ENCODE measurements at regions not wholly inside any gene's neighbourhood (a gene's known extent, or its start where the extent isn't known, plus 50 kb on each side); places are given as distances from the start of the nearest gene placed in this dataset.

GRCh38 chr6:84280639-84281038, 53.2 kb upstream of the CEP162 start:
- Histone ChIP-seq H3K4me3 (no peak overlapping the region), H3K36me3 (no peaks in the 10 kb centered on the region), H3K9me3 (no peaks in the 10 kb centered on the region), H3K27ac (no peak overlapping the region), H3K27me3 (no peaks in the 10 kb centered on the region), H3K4me1 (no peaks in the 10 kb centered on the region)
- TF ChIP-seq POLR2AphosphoS5 (IDR thresholded peaks at IDR 0.05; ENCODE audit: insufficient read depth in 1 of 2, low read depth in 1 of 2) (no peak), POLR2A (IDR thresholded peaks at IDR 0.05) (no peak)
- intact Hi-C loops (cut with DNase I), result no loop called here
- DNase-seq (ENCODE audit: extremely low spot score in 2 of 2), result no peak

GRCh38 chr6:84280030-84280429, 52.6 kb upstream of the CEP162 start:
- Histone ChIP-seq H3K4me1 (no peaks in the 10 kb centered on the region), H3K36me3 (no peaks in the 10 kb centered on the region), H3K9me3 (no peaks in the 10 kb centered on the region), H3K27ac (no peak overlapping the region), H3K4me3 (no peak overlapping the region), H3K27me3 (no peaks in the 10 kb centered on the region)
- TF ChIP-seq CTCF (IDR thresholded peaks at IDR 0.05), result no peak
- no peak for TF ChIP-seq POLR2AphosphoS5 (IDR thresholded peaks at IDR 0.05; ENCODE audit: insufficient read depth in 1 of 2, low read depth in 1 of 2)
- TF ChIP-seq POLR2A (IDR thresholded peaks at IDR 0.05), result no peak
- DNase-seq (ENCODE audit: extremely low spot score in 2 of 2), result no peak
- intact Hi-C loops (cut with DNase I), result no loop called here

GRCh38 chr6:84278321-84278998, 51.0 kb upstream of the CEP162 start:
- no peak for DNase-seq (ENCODE audit: extremely low spot score in 2 of 2)
- H3K27ac ChIP-seq, result no peak overlapping the region
- no peak overlapping the region for H3K4me3 ChIP-seq
- H3K27me3 ChIP-seq, result no peaks in the 10 kb centered on the region
- H3K36me3 ChIP-seq, result no peaks in the 10 kb centered on the region
- intact Hi-C loops (cut with DNase I), result no loop called here
- H3K9me3 ChIP-seq, result no peaks in the 10 kb centered on the region
- TF ChIP-seq POLR2A (IDR thresholded peaks at IDR 0.05), result no peak
- no peak for TF ChIP-seq CTCF (IDR thresholded peaks at IDR 0.05)
- no peak for TF ChIP-seq POLR2AphosphoS5 (IDR thresholded peaks at IDR 0.05; ENCODE audit: insufficient read depth in 1 of 2, low read depth in 1 of 2)
- H3K4me1 ChIP-seq, result no peaks in the 10 kb centered on the region
